Superior temporal gyrus (tissue), 1 donor: ENCODE measurements at regions not wholly inside any gene's neighbourhood (a gene's known extent, or its start where the extent isn't known, plus 50 kb on each side); places are given as distances from the start of the nearest gene placed in this dataset.

Source experiments
- DNase-seq: peaks from one replicate; pipeline ENCODE4 v3.0.0-alpha.2; 2016; ENCODE audit errors: extremely low spot score

GRCh38 chr14:104462651-104463630 is 116.6 kb upstream of the C14orf180 start:
- no peak for DNase-seq

GRCh38 chr14:104464907-104465306 is 114.7 kb upstream of the C14orf180 start:
- no peak for DNase-seq

- DNase-seq: no peak
Measured at GRCh38 chr14:104465482-104466390, 113.8 kb upstream of the C14orf180 start.

- DNase-seq: no peak
Measured at GRCh38 chr14:104467236-104467635, 112.3 kb upstream of the C14orf180 start.

GRCh38 chr14:104467641-104468040 is 111.9 kb upstream of the C14orf180 start:
- no peak for DNase-seq

- no peak for DNase-seq
Measured at GRCh38 chr14:104469591-104469990, 110.0 kb upstream of the C14orf180 start.

GRCh38 chr14:104470588-104470987 is 109.0 kb upstream of the C14orf180 start:
- no peak for DNase-seq

GRCh38 chr14:104471114-104471513 is 108.5 kb upstream of the C14orf180 start:
- DNase-seq: no peak

- DNase-seq: no peak
Measured at GRCh38 chr14:104472073-104472472, 107.5 kb upstream of the C14orf180 start.

GRCh38 chr14:104472536-104473243 is 106.9 kb upstream of the C14orf180 start:
- no peak for DNase-seq

- DNase-seq: no peak
Measured at GRCh38 chr14:104473244-104473565, 106.4 kb upstream of the C14orf180 start.

- no peak for DNase-seq
Measured at GRCh38 chr14:104473649-104474494, 105.7 kb upstream of the C14orf180 start.

GRCh38 chr14:104474495-104475213 is 104.9 kb upstream of the C14orf180 start:
- no peak for DNase-seq

- DNase-seq: no peak
Measured at GRCh38 chr14:104475256-104475655, 104.3 kb upstream of the C14orf180 start.

GRCh38 chr14:104475802-104476201 is 103.8 kb upstream of the C14orf180 start:
- no peak for DNase-seq

- DNase-seq: no peak
Measured at GRCh38 chr14:104476437-104476836, 103.1 kb upstream of the C14orf180 start.

GRCh38 chr14:104477117-104477623 is 102.4 kb upstream of the C14orf180 start:
- no peak for DNase-seq

- no peak for DNase-seq
Measured at GRCh38 chr14:104477666-104478380, 101.7 kb upstream of the C14orf180 start.

GRCh38 chr14:104478656-104479055 is 100.9 kb upstream of the C14orf180 start:
- DNase-seq: no peak
